Adrenal gland (tissue), 9 donors: ENCODE measurements at regions not wholly inside any gene's neighbourhood (a gene's known extent, or its start where the extent isn't known, plus 50 kb on each side); places are given as distances from the start of the nearest gene placed in this dataset.

Experiments
- DNase-seq, 7 donors: peaks; one replicate each; pipeline ENCODE4 v3.0.0-alpha.2; 2019 to 2020
- H3K27ac ChIP-seq, 5 donors: fragments of 200-600 bp; sonication (generic) in 4 of 5; 1 replicate in 3 of 5; 2 replicates in 2 of 5; pipeline versions ENCODE4 v1.5.1 to v1.8.0; 2016 to 2020; ENCODE audit warnings: mild to moderate bottlenecking in 1 of 5
- H3K27me3 ChIP-seq: fragments of 200-600 bp; 2 replicates; pipeline ENCODE4 v1.8.0; 2021
- H3K36me3 ChIP-seq, 2 donors: fragments of 200-600 bp; replicated peaks in 1 of 2; 1 replicate in 1 of 2; 2 replicates in 1 of 2; pipeline versions ENCODE4 v1.5.1 to v1.8.0; 2018 to 2022
- H3K4me1 ChIP-seq, 2 donors: fragments of 200-600 bp; replicated peaks in 1 of 2; 1 replicate in 1 of 2; 2 replicates in 1 of 2; pipeline versions ENCODE4 v1.5.1 to v1.8.0; 2018 to 2021
- H3K4me3 ChIP-seq, 4 donors: fragments of 200-600 bp; sonication (generic) in 3 of 4; one replicate each; pipeline ENCODE4 v1.5.1; 2016 to 2018
- H3K9me3 ChIP-seq, 3 donors: fragments of 200-600 bp; sonication (generic) in 1 of 3; replicated peaks in 1 of 3; 1 replicate in 2 of 3; 2 replicates in 1 of 3; pipeline versions ENCODE4 v1.5.1 to v1.8.0; 2016 to 2021
- CTCF ChIP-seq, 6 experiments: fragments of 450-650 bp in 4 of 6; fragments of 200-600 bp in 2 of 6; sonication (generic) in 1 of 6; IDR thresholded peaks; 1 replicate in 5 of 6; 2 replicates in 1 of 6; pipeline versions ENCODE4 v1.5.1 to v1.8.0; 2016 to 2021; ENCODE audit warnings: antibody characterized with exemption in 6 of 6, mild to moderate bottlenecking in 2 of 6, moderate library complexity in 1 of 6
- POLR2A ChIP-seq, 2 donors: fragments of 450-650 bp; IDR thresholded peaks; one replicate each; pipeline ENCODE4 v1.6.1; 2017; ENCODE audit warnings: antibody characterized with exemption in 2 of 2, mild to moderate bottlenecking in 2 of 2, moderate library complexity in 1 of 2
- WGBS, 4 donors: extraction: QIAGEN DNeasy Blood & Tissue Kit in 2 of 4; methylation state at CpG; one replicate each; pipeline versions ENCODE4 v1.1.5 to v1.1.7; 2013 to 2017; 5-methylcytosine and 5-hydroxymethylcytosine counted together
- intact Hi-C, 2 donors: fragments of 100-400 bp; cut with DNase I; formaldehyde crosslinking; loops; one replicate each; pipeline versions ENCODE4 v1.14.1 to v1.15.0; 2022 to 2023
- donor health status: healthy with polysubstance abuse.
- donor health status: Bipolar disorder and iron deficiency.
- donor health status: DM: yes; HTN: yes; CAD: no.
- donor health status: DM: no; HTN: no; CAD: no.
- donor health status: DM: no; HTN: no; CAD: no.

GRCh38 chr4:16310606-16311005, 84.3 kb upstream of the TAPT1 start:
- H3K27me3 ChIP-seq = no peaks in the 10 kb centered on the region
- WGBS, 4 donors = 79 to 86% (median 82%) methylated on average over 3 of the region's 3 CpGs

GRCh38 chr4:16302648-16303047, 76.4 kb upstream of the TAPT1 start:
- no peak overlapping the region for H3K27ac ChIP-seq
- intact Hi-C loops = no loop called here
- no peaks in the 10 kb centered on the region for H3K27me3 ChIP-seq
- DNase-seq = no peak
- no peak for TF ChIP-seq CTCF (IDR thresholded peaks at IDR 0.05)
- TF ChIP-seq POLR2A (IDR thresholded peaks at IDR 0.05) = no peak
- WGBS, 4 donors = 79 to 86% (median 82%) methylated on average over 3 of the region's 3 CpGs
- no peaks in the 10 kb centered on the region for H3K9me3 ChIP-seq
- no peaks in the 10 kb centered on the region for H3K4me1 ChIP-seq
- no peaks in the 10 kb centered on the region for H3K36me3 ChIP-seq
- H3K4me3 ChIP-seq = no peak overlapping the region

More at GRCh38 chr4:16310606-16311005, 84.3 kb upstream of the TAPT1 start:
- Histone ChIP-seq H3K4me1 (no peaks in the 10 kb centered on the region), H3K9me3 (no peaks in the 10 kb centered on the region), H3K36me3 (no peaks in the 10 kb centered on the region), H3K4me3 (no peak overlapping the region), H3K27ac (no peak overlapping the region)
- intact Hi-C loops = no loop called here
- no peak for TF ChIP-seq POLR2A (IDR thresholded peaks at IDR 0.05)
- no peak for TF ChIP-seq CTCF (IDR thresholded peaks at IDR 0.05)
- no peak for DNase-seq

GRCh38 chr4:16297003-16297402, 70.7 kb upstream of the TAPT1 start:
- Histone ChIP-seq H3K27me3 (no peaks in the 10 kb centered on the region), H3K4me1 (no peaks in the 10 kb centered on the region), H3K27ac (no peak overlapping the region), H3K9me3 (peaks cover 0 to 7% (median 0%) of the 10 kb centered on the region in 3 donors), H3K36me3 (no peaks in the 10 kb centered on the region), H3K4me3 (no peak overlapping the region)
- no peak for TF ChIP-seq POLR2A (IDR thresholded peaks at IDR 0.05)
- no peak for TF ChIP-seq CTCF (IDR thresholded peaks at IDR 0.05)
- 81 to 96% (median 87%) methylated on average over 1 of the region's 1 CpG for WGBS, 4 donors
- no peak for DNase-seq
- intact Hi-C loops = no loop called here

GRCh38 chr4:16294455-16294854, 68.2 kb upstream of the TAPT1 start:
- Histone ChIP-seq H3K27me3 (no peaks in the 10 kb centered on the region), H3K9me3 (peaks cover 0 to 7% (median 0%) of the 10 kb centered on the region in 3 donors), H3K4me1 (peaks cover 7 to 15% of the 10 kb centered on the region in 2 donors), H3K36me3 (no peaks in the 10 kb centered on the region), H3K27ac (no peak overlapping the region), H3K4me3 (no peak overlapping the region)
- WGBS, 4 donors = 77 to 90% (median 83%) methylated on average over 1 of the region's 1 CpG
- TF ChIP-seq CTCF (IDR thresholded peaks at IDR 0.05) (no peak), POLR2A (IDR thresholded peaks at IDR 0.05) (no peak)
- intact Hi-C loops = no loop called here
- DNase-seq = no peak
